Endothelial cell of umbilical vein (primary cell): ENCODE measurements at regions not wholly inside any gene's neighbourhood (a gene's known extent, or its start where the extent isn't known, plus 50 kb on each side); places are given as distances from the start of the nearest gene placed in this dataset.

Experiments
- BruUV-seq: library from RNA; stranded (reverse); fragments of 400-500 nt; replicated peaks from 2 replicates; lab custom pipeline; 2021; lab: Mats Ljungman, UMichigan
- CTCF ChIA-PET: fragments of 300-600, 350-600 bp; sonication (Branson Sonifier 250); formaldehyde crosslinking; loops from one replicate; lab custom pipeline; 2021; ENCODE audit warnings: antibody characterized with exemption, inconsistent platforms; lab: Charles Lee
- POLR2A ChIA-PET: fragments of 300-600, 350-600 bp; sonication (Branson Sonifier 250); formaldehyde crosslinking; loops from one replicate; lab custom pipeline; 2021; ENCODE audit warnings: antibody characterized with exemption, inconsistent platforms; lab: Charles Lee
- DNase-seq: peaks from one replicate; pipeline ENCODE4 v3.0.0-alpha.2; 2011; ENCODE audit warnings: low read depth, low spot score
- FAIRE-seq: peaks from 2 replicates; lab custom pipeline; 2011; peaks lifted over from hg19 to GRCh38; lab: Jason Lieb, UNC
- H2AFZ ChIP-seq: 2 replicates; pipeline ENCODE4 v1.6.0; 2012; ENCODE audit warnings: low read depth, low read length, control low read depth, inconsistent platforms
- H3K27ac ChIP-seq: 2 replicates; pipeline ENCODE4 v1.5.1; 2011; ENCODE audit warnings: low read depth, mild to moderate bottlenecking, control low read depth, low read length, moderate library complexity; ENCODE audit not compliant: insufficient read depth
- H3K27me3 ChIP-seq, 2 experiments: 2 replicates each; pipeline versions ENCODE4 v1.6.0 to v1.6.1; 2011; ENCODE audit warnings: low read length in 2 of 2, mixed read lengths in 1 of 2; ENCODE audit not compliant: control insufficient read depth in 2 of 2, insufficient read depth in 2 of 2
- H3K36me3 ChIP-seq, 2 experiments: 2 replicates in 1 of 2; 3 replicates in 1 of 2; pipeline ENCODE4 v1.5.1; 2011; ENCODE audit warnings: low read length in 2 of 2, mild to moderate bottlenecking in 1 of 2, moderate library complexity in 1 of 2; ENCODE audit not compliant: control insufficient read depth in 2 of 2, insufficient read depth in 2 of 2; ENCODE audit errors: extremely low read depth in 1 of 2
- H3K4me1 ChIP-seq: 3 replicates; pipeline ENCODE4 v1.5.1; 2011; ENCODE audit warnings: mild to moderate bottlenecking, low read length; ENCODE audit not compliant: control insufficient read depth, insufficient read depth; ENCODE audit errors: extremely low read depth
- H3K4me2 ChIP-seq: 2 replicates; pipeline ENCODE4 v1.6.1; 2011; ENCODE audit warnings: low read length, control low read depth, mixed read lengths; ENCODE audit not compliant: insufficient read depth
- H3K4me3 ChIP-seq, 3 experiments: fragments of 200-600 bp in 1 of 3; sonication (generic), shearing (Covaris generic) in 1 of 3; replicated peaks in 1 of 3; 2 replicates each; pipeline ENCODE4 v1.5.1; 2011 to 2016; ENCODE audit warnings: control low read depth in 3 of 3, low read length in 3 of 3, mild to moderate bottlenecking in 2 of 3, inconsistent platforms in 1 of 3, low read depth in 1 of 3, moderate library complexity in 1 of 3; ENCODE audit not compliant: insufficient read depth in 1 of 3
- H3K79me2 ChIP-seq: 2 replicates; pipeline ENCODE4 v1.6.0; 2012; ENCODE audit warnings: low read length, inconsistent platforms; ENCODE audit not compliant: control insufficient read depth, insufficient read depth
- H3K9ac ChIP-seq: replicated peaks from 2 replicates; pipeline ENCODE3; 2011; ENCODE audit warnings: low read length, control low read depth; ENCODE audit not compliant: insufficient read depth; ENCODE audit errors: extremely low read depth
- H3K9me1 ChIP-seq: replicated peaks from 3 replicates; pipeline ENCODE4 v1.6.0; 2011; ENCODE audit warnings: mild to moderate bottlenecking, low read length; ENCODE audit not compliant: control insufficient read depth, insufficient read depth; ENCODE audit errors: extremely low read depth
- H3K9me3 ChIP-seq: replicated peaks from 2 replicates; pipeline ENCODE4 v1.5.1; 2012; ENCODE audit warnings: low read length, inconsistent platforms; ENCODE audit not compliant: control insufficient read depth, insufficient read depth
- H4K20me1 ChIP-seq: replicated peaks from 2 replicates; pipeline ENCODE3; 2011; ENCODE audit warnings: mild to moderate bottlenecking, low read length; ENCODE audit not compliant: control insufficient read depth, insufficient read depth; ENCODE audit errors: extremely low read depth
- CTCF ChIP-seq, 2 donors: IDR thresholded peaks; 1 replicate in 1 of 2; 2 replicates in 1 of 2; pipeline ENCODE4 v1.5.1; 2011; ENCODE audit warnings: low read length in 2 of 2, mild to moderate bottlenecking in 2 of 2, moderate library complexity in 2 of 2, control low read depth in 1 of 2, inconsistent platforms in 1 of 2, low read depth in 1 of 2; ENCODE audit not compliant: insufficient read depth in 1 of 2; ENCODE audit errors: extremely low read depth in 1 of 2
- EZH2 ChIP-seq: IDR thresholded peaks from 2 replicates; pipeline ENCODE4 v1.6.1; 2012; ENCODE audit warnings: borderline replicate concordance, low read depth, mild to moderate bottlenecking, moderate library complexity, low read length, inconsistent platforms; ENCODE audit not compliant: severe bottlenecking
- FOS ChIP-seq: IDR thresholded peaks from 2 replicates; pipeline ENCODE4 v1.6.1; 2011; ENCODE audit warnings: mild to moderate bottlenecking, low read length, moderate library complexity, borderline replicate concordance; ENCODE audit not compliant: insufficient read depth
- GATA2 ChIP-seq: IDR thresholded peaks from 2 replicates; pipeline ENCODE4 v1.7.0; 2011; ENCODE audit warnings: low read depth, mild to moderate bottlenecking, moderate library complexity, mixed read lengths, low read length; ENCODE audit not compliant: insufficient read length, insufficient read depth
- JUN ChIP-seq: IDR thresholded peaks from 2 replicates; pipeline ENCODE4 v1.6.1; 2011; ENCODE audit warnings: borderline replicate concordance, low read depth; ENCODE audit not compliant: insufficient read length, insufficient read depth
- MAX ChIP-seq: IDR thresholded peaks from 2 replicates; pipeline ENCODE4 v1.6.1; 2011; ENCODE audit not compliant: insufficient read depth, insufficient read length
- MYC ChIP-seq: IDR thresholded peaks from one replicate; pipeline ENCODE4 v1.6.1; 2011; ENCODE audit warnings: mild to moderate bottlenecking, low read depth, low read length
- POLR2A ChIP-seq: IDR thresholded peaks from 2 replicates; pipeline ENCODE4 v1.6.1; 2012; ENCODE audit warnings: low read depth, mild to moderate bottlenecking, control low read depth, low read length
- POLR2AphosphoS5 ChIP-seq: IDR thresholded peaks from 2 replicates; pipeline ENCODE4 v1.6.1; 2012; ENCODE audit warnings: low read depth, mild to moderate bottlenecking, control low read depth, low read length, moderate library complexity; ENCODE audit not compliant: insufficient read depth
- dilution Hi-C: fragments of 300-500 bp; cut with MboI; formaldehyde crosslinking; loops from one replicate; pipeline ENCODE4 v1.15.0; 2019; ENCODE audit warnings: low sequenced_read_pairs; ENCODE audit not compliant: extremely low pct_ligation_motif_present
- intact Hi-C: fragments of 100-400 bp; cut with micrococcal nuclease; formaldehyde crosslinking; loops from one replicate; pipeline ENCODE4 v1.10.0; 2022

DNA sequence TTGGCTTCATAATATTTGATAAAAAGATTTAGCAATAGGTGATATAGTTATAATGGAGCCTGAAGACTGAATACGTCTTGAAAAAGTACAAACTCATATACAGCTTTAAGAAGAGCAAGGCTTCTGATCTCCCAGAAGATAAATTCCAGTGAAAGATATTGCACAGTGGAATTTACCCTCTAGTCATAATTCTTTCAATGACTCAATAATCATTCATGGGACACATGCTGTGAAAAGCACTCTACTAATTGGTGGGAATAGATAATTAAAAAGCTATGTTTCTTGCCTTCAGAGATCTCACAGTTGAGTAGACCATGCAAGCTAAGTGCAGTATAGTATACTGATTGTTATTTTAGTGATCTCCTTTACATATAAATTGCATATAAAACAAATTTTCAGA, 538.6 kb upstream of the CYLC2 start:
- no peaks in the 10 kb centered on the region for H3K79me2 ChIP-seq
- H3K4me2 ChIP-seq, result no peak overlapping the region
- H3K4me1 ChIP-seq, result no peaks in the 10 kb centered on the region
- no peaks in the 10 kb centered on the region for H3K27me3 ChIP-seq
- BruUV-seq, result no TSS peak
- no peak overlapping the region for H2AFZ ChIP-seq
- no peak for FAIRE-seq
- intact Hi-C loops, result no loop called here
- H4K20me1 ChIP-seq, result no peaks in the 10 kb centered on the region
- dilution Hi-C loops, result no loop called here
- CTCF ChIA-PET, result no interaction called here
- no peak for DNase-seq
- TF ChIP-seq JUN (no peak), GATA2 (no peak), MAX (no peak), EZH2 (no peak), POLR2A (no peak), FOS (no peak), MYC (no peak), POLR2AphosphoS5 (no peak), CTCF (IDR thresholded peaks at IDR 0.05; ENCODE audit: extremely low read depth in 1 of 2, insufficient read depth in 1 of 2, low read depth in 1 of 2, low read length in 2 of 2) (no peak)
- no peaks in the 10 kb centered on the region for H3K9me3 ChIP-seq
- no peak overlapping the region for H3K4me3 ChIP-seq
- H3K27ac ChIP-seq, result no peak overlapping the region
- no peaks in the 10 kb centered on the region for H3K36me3 ChIP-seq
- H3K9ac ChIP-seq, result no peak overlapping the region
- POLR2A ChIA-PET, result no interaction called here
- H3K9me1 ChIP-seq, result no peaks in the 10 kb centered on the region
